ENCODE measurements at regions not wholly inside any gene's neighbourhood (a gene's known extent, or its start where the extent isn't known, plus 50 kb on each side); places are given as distances from the start of the nearest gene placed in this dataset.

DNA sequence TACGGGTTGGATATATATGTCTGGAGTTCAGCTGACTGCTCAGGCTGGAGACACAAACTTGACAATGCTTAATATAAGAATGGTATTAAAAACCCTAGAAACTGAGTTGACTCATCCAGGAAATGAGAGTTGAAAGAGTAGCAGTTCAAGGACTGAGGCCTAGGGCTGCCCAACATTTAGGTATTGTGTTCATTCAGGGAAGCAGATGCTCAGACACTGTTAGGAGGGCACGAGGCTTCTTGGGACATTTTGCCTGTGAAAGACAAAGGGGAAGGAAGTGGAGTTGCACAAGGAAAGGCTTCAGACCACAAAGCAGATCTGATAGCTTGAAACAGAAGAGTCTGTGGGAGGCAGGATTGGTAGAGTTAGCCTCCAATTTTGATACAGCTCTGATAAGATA lies 52.0 kb upstream of the HS3ST1 start:
- DNase-seq (ENCODE audit: extremely low spot score) = no peak
- TF ChIP-seq, protein P1, sequence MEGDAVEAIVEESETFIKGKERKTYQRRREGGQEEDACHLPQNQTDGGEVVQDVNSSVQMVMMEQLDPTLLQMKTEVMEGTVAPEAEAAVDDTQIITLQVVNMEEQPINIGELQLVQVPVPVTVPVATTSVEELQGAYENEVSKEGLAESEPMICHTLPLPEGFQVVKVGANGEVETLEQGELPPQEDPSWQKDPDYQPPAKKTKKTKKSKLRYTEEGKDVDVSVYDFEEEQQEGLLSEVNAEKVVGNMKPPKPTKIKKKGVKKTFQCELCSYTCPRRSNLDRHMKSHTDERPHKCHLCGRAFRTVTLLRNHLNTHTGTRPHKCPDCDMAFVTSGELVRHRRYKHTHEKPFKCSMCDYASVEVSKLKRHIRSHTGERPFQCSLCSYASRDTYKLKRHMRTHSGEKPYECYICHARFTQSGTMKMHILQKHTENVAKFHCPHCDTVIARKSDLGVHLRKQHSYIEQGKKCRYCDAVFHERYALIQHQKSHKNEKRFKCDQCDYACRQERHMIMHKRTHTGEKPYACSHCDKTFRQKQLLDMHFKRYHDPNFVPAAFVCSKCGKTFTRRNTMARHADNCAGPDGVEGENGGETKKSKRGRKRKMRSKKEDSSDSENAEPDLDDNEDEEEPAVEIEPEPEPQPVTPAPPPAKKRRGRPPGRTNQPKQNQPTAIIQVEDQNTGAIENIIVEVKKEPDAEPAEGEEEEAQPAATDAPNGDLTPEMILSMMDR (IDR thresholded peaks at IDR 0.05; ENCODE audit: control extremely low read depth, extremely low read depth, low read depth, missing control alignments) = no peak
- ChIA-PET CTCF (interaction anchor here (0.8 to 1.5 kb wide), 2 partner anchors 12 to 57 kb away, joined by 3 read pairs; no protein-coding TSS in a partner anchor), POLR2A (no interaction called here)
